ENCODE measurements at regions not wholly inside any gene's neighbourhood (a gene's known extent, or its start where the extent isn't known, plus 50 kb on each side); places are given as distances from the start of the nearest gene placed in this dataset.
A peak's percentile ranks its signal among the peaks of the same experiment; 100 is the strongest.

GRCh38 chr5:164412531-164412930, 907.1 kb downstream of the MAT2B start (continued):
- TF ChIP-seq ATF6 (CRISPR knock-in tag; IDR thresholded peaks at IDR 0.05) (no peak), USF2 (CRISPR knock-in tag; IDR thresholded peaks at IDR 0.05) (no peak), IRF2 (CRISPR knock-in tag; IDR thresholded peaks at IDR 0.05; ENCODE audit: borderline replicate concordance, low read depth) (no peak)

GRCh38 chr5:164420161-164420560, 914.7 kb downstream of the MAT2B start:
- CTCF ChIA-PET: no interaction called here
- Mint-ChIP-seq H3K27ac (no peak overlapping the region), H3K27me3 (ENCODE audit: low read depth) (no peaks in the 10 kb centered on the region; the same call in 1 of the 2 replicates), H3K36me3 (peaks cover 38% of the 10 kb centered on the region), H3K9me3 (peaks cover 46% of the 10 kb centered on the region), H3K4me3 (no peak overlapping the region), H3K4me1 (no peaks in the 10 kb centered on the region)
- no peak for TF ChIP-seq E2F5 (CRISPR knock-in tag; IDR thresholded peaks at IDR 0.05)
- POLR2A ChIA-PET: no interaction called here
- DNase-seq (ENCODE audit: low spot score): no peak
- ATAC-seq: no peak

DNA sequence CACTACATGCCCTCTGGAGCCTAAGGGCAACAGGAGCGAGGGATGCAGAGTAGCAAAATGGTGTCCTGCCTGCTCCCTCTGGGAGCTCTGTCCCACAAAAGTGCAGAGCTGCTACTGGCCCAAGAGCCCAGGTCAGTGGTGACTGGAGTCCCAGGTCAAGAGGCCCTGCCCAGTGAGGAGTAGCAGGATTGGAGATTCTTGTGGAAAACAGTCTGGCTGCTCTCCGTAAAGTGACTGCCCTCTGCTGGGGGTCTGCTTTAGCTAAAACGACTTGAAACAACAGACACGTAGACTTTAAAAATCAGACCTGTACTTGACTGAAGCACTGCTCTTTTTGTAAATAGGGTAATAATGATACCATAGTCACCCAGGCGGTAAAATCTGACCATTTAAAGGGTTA, 917.0 kb downstream of the MAT2B start:
- Mint-ChIP-seq H3K27me3 (ENCODE audit: low read depth) (no peaks in the 10 kb centered on the region; the same call in 1 of the 2 replicates), H3K27ac (no peak overlapping the region), H3K36me3 (peaks cover 42% of the 10 kb centered on the region), H3K4me3 (no peak overlapping the region), H3K4me1 (no peaks in the 10 kb centered on the region), H3K9me3 (peaks cover 49% of the 10 kb centered on the region)
- TF ChIP-seq, protein P1, sequence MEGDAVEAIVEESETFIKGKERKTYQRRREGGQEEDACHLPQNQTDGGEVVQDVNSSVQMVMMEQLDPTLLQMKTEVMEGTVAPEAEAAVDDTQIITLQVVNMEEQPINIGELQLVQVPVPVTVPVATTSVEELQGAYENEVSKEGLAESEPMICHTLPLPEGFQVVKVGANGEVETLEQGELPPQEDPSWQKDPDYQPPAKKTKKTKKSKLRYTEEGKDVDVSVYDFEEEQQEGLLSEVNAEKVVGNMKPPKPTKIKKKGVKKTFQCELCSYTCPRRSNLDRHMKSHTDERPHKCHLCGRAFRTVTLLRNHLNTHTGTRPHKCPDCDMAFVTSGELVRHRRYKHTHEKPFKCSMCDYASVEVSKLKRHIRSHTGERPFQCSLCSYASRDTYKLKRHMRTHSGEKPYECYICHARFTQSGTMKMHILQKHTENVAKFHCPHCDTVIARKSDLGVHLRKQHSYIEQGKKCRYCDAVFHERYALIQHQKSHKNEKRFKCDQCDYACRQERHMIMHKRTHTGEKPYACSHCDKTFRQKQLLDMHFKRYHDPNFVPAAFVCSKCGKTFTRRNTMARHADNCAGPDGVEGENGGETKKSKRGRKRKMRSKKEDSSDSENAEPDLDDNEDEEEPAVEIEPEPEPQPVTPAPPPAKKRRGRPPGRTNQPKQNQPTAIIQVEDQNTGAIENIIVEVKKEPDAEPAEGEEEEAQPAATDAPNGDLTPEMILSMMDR (IDR thresholded peaks at IDR 0.05): 0 out of 2 replicates have a peak, but pooled peaks have one; percentile 31
- TF ChIP-seq, protein P2, sequence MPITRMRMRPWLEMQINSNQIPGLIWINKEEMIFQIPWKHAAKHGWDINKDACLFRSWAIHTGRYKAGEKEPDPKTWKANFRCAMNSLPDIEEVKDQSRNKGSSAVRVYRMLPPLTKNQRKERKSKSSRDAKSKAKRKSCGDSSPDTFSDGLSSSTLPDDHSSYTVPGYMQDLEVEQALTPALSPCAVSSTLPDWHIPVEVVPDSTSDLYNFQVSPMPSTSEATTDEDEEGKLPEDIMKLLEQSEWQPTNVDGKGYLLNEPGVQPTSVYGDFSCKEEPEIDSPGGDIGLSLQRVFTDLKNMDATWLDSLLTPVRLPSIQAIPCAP (CRISPR knock-in tag; IDR thresholded peaks at IDR 0.05): no peak
- CTCF ChIA-PET: interaction anchor here (0.5 to 1.0 kb wide), 4 partner anchors 11 to 324 kb away, joined by 3 to 5 read pairs (median 3); no protein-coding TSS in a partner anchor
- peak; percentile 91 for ATAC-seq
- peak; percentile 59 for DNase-seq (ENCODE audit: low spot score)
- POLR2A ChIA-PET: interaction anchor here (0.5 kb wide), 1 partner anchor 843 kb away, joined by 3 read pairs; no protein-coding TSS in a partner anchor

GRCh38 chr5:164431634-164432304, 926.4 kb downstream of the MAT2B start:
- Mint-ChIP-seq H3K27me3 (ENCODE audit: low read depth) (no peaks in the 10 kb centered on the region), H3K4me1 (no peaks in the 10 kb centered on the region), H3K4me3 (no peak overlapping the region), H3K9me3 (peaks cover 7% of the 10 kb centered on the region; the same call in 1 of the 2 replicates), H3K27ac (no peak overlapping the region), H3K36me3 (peaks cover 3% of the 10 kb centered on the region; the same call in 1 of the 2 replicates)
- POLR2A ChIA-PET: no interaction called here
- CTCF ChIA-PET: no interaction called here
- ATAC-seq (no peak), DNase-seq (ENCODE audit: low spot score) (no peak)
- no peak for TF ChIP-seq PRRX2 (CRISPR knock-in tag; IDR thresholded peaks at IDR 0.05)
- TF ChIP-seq, protein P3, sequence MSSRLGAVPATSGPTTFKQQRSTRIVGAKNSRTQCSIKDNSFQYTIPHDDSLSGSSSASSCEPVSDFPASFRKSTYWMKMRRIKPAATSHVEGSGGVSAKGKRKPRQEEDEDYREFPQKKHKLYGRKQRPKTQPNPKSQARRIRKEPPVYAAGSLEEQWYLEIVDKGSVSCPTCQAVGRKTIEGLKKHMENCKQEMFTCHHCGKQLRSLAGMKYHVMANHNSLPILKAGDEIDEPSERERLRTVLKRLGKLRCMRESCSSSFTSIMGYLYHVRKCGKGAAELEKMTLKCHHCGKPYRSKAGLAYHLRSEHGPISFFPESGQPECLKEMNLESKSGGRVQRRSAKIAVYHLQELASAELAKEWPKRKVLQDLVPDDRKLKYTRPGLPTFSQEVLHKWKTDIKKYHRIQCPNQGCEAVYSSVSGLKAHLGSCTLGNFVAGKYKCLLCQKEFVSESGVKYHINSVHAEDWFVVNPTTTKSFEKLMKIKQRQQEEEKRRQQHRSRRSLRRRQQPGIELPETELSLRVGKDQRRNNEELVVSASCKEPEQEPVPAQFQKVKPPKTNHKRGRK (CRISPR knock-in tag; IDR thresholded peaks at IDR 0.05; ENCODE audit: borderline replicate concordance): no peak
- no peak for TF ChIP-seq ZNF121 (CRISPR knock-in tag; IDR thresholded peaks at IDR 0.05)
- TF ChIP-seq SP1 (CRISPR knock-in tag; conservative IDR thresholded peaks at IDR 0.05): no peak
- TF ChIP-seq HMGA2 (CRISPR knock-in tag; IDR thresholded peaks at IDR 0.05): no peak
- TF ChIP-seq, protein P4, sequence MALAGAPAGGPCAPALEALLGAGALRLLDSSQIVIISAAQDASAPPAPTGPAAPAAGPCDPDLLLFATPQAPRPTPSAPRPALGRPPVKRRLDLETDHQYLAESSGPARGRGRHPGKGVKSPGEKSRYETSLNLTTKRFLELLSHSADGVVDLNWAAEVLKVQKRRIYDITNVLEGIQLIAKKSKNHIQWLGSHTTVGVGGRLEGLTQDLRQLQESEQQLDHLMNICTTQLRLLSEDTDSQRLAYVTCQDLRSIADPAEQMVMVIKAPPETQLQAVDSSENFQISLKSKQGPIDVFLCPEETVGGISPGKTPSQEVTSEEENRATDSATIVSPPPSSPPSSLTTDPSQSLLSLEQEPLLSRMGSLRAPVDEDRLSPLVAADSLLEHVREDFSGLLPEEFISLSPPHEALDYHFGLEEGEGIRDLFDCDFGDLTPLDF (CRISPR knock-in tag; IDR thresholded peaks at IDR 0.05): no peak
- no peak for TF ChIP-seq E2F5 (CRISPR knock-in tag; IDR thresholded peaks at IDR 0.05)
- no peak for TF ChIP-seq ATF3 (CRISPR knock-in tag; conservative IDR thresholded peaks at IDR 0.05)
- TF ChIP-seq ATF2 (CRISPR knock-in tag; IDR thresholded peaks at IDR 0.05; ENCODE audit: borderline replicate concordance, low read depth): no peak
- no peak for TF ChIP-seq ZNF396 (CRISPR knock-in tag; IDR thresholded peaks at IDR 0.05; ENCODE audit: borderline replicate concordance)
- no peak for TF ChIP-seq MXD4 (CRISPR knock-in tag; IDR thresholded peaks at IDR 0.05; ENCODE audit: borderline replicate concordance)
